HepG2 (cell line): ENCODE measurements at regions not wholly inside any gene's neighbourhood (a gene's known extent, or its start where the extent isn't known, plus 50 kb on each side); places are given as distances from the start of the nearest gene placed in this dataset.

Source experiments
- ATAC-seq: fragments of 200-7000 bp; cut with Tn5 transposase; 3 replicates; pipeline ENCODE4 v1.9.1; 2020; ENCODE audit warnings: mild to moderate bottlenecking, moderate library complexity
- BruUV-seq: library from RNA; stranded (reverse); fragments of 400-500 nt; replicated peaks from 2 replicates; lab custom pipeline; 2021; lab: Mats Ljungman, UMichigan
- CTCF ChIA-PET: fragments of 300-600 bp; formaldehyde crosslinking; extraction: SDS; loops from one replicate; lab custom pipeline; 2021; ENCODE audit warnings: low total read pairs, inconsistent platforms, low intra/inter-chr PET ratio; lab: Yijun Ruan, JAX
- POLR2A ChIA-PET: fragments of 350-600 bp; sonication (Branson Sonifier 250); formaldehyde crosslinking; loops from one replicate; lab custom pipeline; 2020; ENCODE audit warnings: antibody characterized with exemption, inconsistent platforms; lab: Yijun Ruan, JAX
- DNase-seq: peaks from one replicate; pipeline ENCODE4 v3.0.0-alpha.2; 2015; ENCODE audit warnings: low spot score
- FAIRE-seq: peaks from 3 replicates; lab custom pipeline; 2011; peaks lifted over from hg19 to GRCh38; lab: Jason Lieb, UNC
- H2AFZ ChIP-seq: one replicate; pipeline ENCODE4 v1.6.1; 2011; ENCODE audit warnings: low read length, inconsistent platforms
- H3K27ac ChIP-seq: fragments of 300-600 bp; 3 replicates; pipeline ENCODE4 v1.8.0; 2011; ENCODE audit warnings: mixed run types, mild to moderate bottlenecking, mixed read lengths, low read length, inconsistent platforms; ENCODE audit not compliant: insufficient read depth; ENCODE audit errors: extremely low read length
- H3K27me3 ChIP-seq, 2 experiments: fragments of 200-600 bp in 1 of 2; 2 replicates in 1 of 2; 3 replicates in 1 of 2; pipeline versions ENCODE4 v1.6.0 to v1.8.0; 2011; ENCODE audit warnings: low read length in 2 of 2, mild to moderate bottlenecking in 2 of 2, moderate library complexity in 2 of 2, inconsistent platforms in 1 of 2; ENCODE audit not compliant: insufficient read depth in 2 of 2, control insufficient read depth in 1 of 2
- H3K36me3 ChIP-seq, 2 experiments: fragments of 200-600 bp in 1 of 2; replicated peaks in 1 of 2; 2 replicates in 1 of 2; 3 replicates in 1 of 2; pipeline versions ENCODE4 v1.5.1 to v1.8.0; 2011; ENCODE audit warnings: low read length in 2 of 2, inconsistent platforms in 1 of 2; ENCODE audit not compliant: insufficient read depth in 2 of 2, control insufficient read depth in 1 of 2
- H3K4me1 ChIP-seq: 2 replicates; pipeline ENCODE4 v1.5.1; 2012; ENCODE audit warnings: low read length, inconsistent platforms; ENCODE audit not compliant: insufficient read depth
- H3K4me2 ChIP-seq: 2 replicates; pipeline ENCODE4 v1.6.0; 2011; ENCODE audit warnings: low read depth, low read length, inconsistent platforms
- H3K4me3 ChIP-seq, 3 experiments: fragments of 200-600 bp in 1 of 3; sonication (generic), shearing (Covaris generic) in 1 of 3; replicated peaks in 1 of 3; 2 replicates each; pipeline ENCODE4 v1.5.1; 2011 to 2016; ENCODE audit warnings: low read length in 3 of 3, inconsistent platforms in 2 of 3, low read depth in 2 of 3, mild to moderate bottlenecking in 2 of 3, control low read depth in 1 of 3, mixed read lengths in 1 of 3; ENCODE audit not compliant: insufficient read depth in 1 of 3
- H3K79me2 ChIP-seq: one replicate; pipeline ENCODE4 v1.6.1; 2011; ENCODE audit warnings: low read length, inconsistent platforms; ENCODE audit not compliant: insufficient read depth
- H3K9ac ChIP-seq: 2 replicates; pipeline ENCODE4 v1.6.0; 2011; ENCODE audit warnings: mild to moderate bottlenecking, low read depth, low read length, inconsistent platforms; ENCODE audit not compliant: insufficient read depth
- H3K9me3 ChIP-seq: 2 replicates; pipeline ENCODE4 v1.5.1; 2012; ENCODE audit warnings: mild to moderate bottlenecking, low read length
- H4K20me1 ChIP-seq: 2 replicates; pipeline ENCODE4 v1.6.0; 2011; ENCODE audit warnings: inconsistent platforms, mild to moderate bottlenecking, low read length, moderate library complexity; ENCODE audit not compliant: insufficient read depth
- ATAD3A ChIP-seq: sonication (generic); formaldehyde crosslinking; IDR thresholded peaks from 2 replicates; pipeline ENCODE4 v1.4.0; 2020; ENCODE audit warnings: missing genetic modification reagents
- ATRX ChIP-seq: sonication (generic); formaldehyde crosslinking; IDR thresholded peaks from 2 replicates; pipeline ENCODE4 v1.4.0; 2020; ENCODE audit warnings: missing genetic modification reagents, borderline replicate concordance
- CHD2 ChIP-seq: IDR thresholded peaks from 2 replicates; pipeline ENCODE4 v1.6.1; 2011; ENCODE audit warnings: low read depth, low read length, improper control_type of control experiment
- IKZF1 ChIP-seq: fragments of 450-650 bp; IDR thresholded peaks from 2 replicates; pipeline ENCODE4 v1.7.1; 2016
- KDM1A ChIP-seq: IDR thresholded peaks from 2 replicates; pipeline ENCODE4 v1.6.1; 2016; ENCODE audit warnings: missing compliant biosample characterization
- NR2C2 ChIP-seq: sonication (generic); formaldehyde crosslinking; IDR thresholded peaks from 2 replicates; pipeline ENCODE4 v1.4.0; 2020; ENCODE audit warnings: missing genetic modification reagents, mild to moderate bottlenecking, moderate library complexity, borderline replicate concordance
- RFXANK ChIP-seq: IDR thresholded peaks from 2 replicates; pipeline ENCODE4 v1.6.1; 2016
- THYN1 ChIP-seq: sonication (generic); formaldehyde crosslinking; IDR thresholded peaks from 2 replicates; pipeline ENCODE4 v1.8.1; 2023; ENCODE audit warnings: low read depth, mild to moderate bottlenecking, moderate library complexity, missing genetic modification reagents, borderline replicate concordance
- ZNF224 ChIP-seq: sonication (generic); formaldehyde crosslinking; IDR thresholded peaks from 2 replicates; pipeline ENCODE4 v1.5.0; 2020; ENCODE audit warnings: mild to moderate bottlenecking, missing genetic modification reagents
- ZNF282 ChIP-seq: fragments of 450-650 bp; IDR thresholded peaks from 2 replicates; pipeline ENCODE4 v1.6.1; 2018; ENCODE audit not compliant: partially characterized antibody
- ZNF607 ChIP-seq: sonication (generic); formaldehyde crosslinking; IDR thresholded peaks from 2 replicates; pipeline ENCODE4 v1.5.1; 2020; ENCODE audit warnings: missing genetic modification reagents, mild to moderate bottlenecking, borderline replicate concordance
- ZNF691 ChIP-seq: sonication (generic); formaldehyde crosslinking; IDR thresholded peaks from 2 replicates; pipeline ENCODE4 v1.4.0; 2020; ENCODE audit warnings: missing genetic modification reagents, low read depth, mild to moderate bottlenecking, borderline replicate concordance
- ZNF790 ChIP-seq: sonication (generic); formaldehyde crosslinking; IDR thresholded peaks from 2 replicates; pipeline ENCODE4 v1.8.0; 2022; ENCODE audit warnings: missing genetic modification reagents, mild to moderate bottlenecking, borderline replicate concordance
- ZNF891 ChIP-seq: sonication (generic); formaldehyde crosslinking; IDR thresholded peaks from 2 replicates; pipeline ENCODE4 v1.5.0; 2020; ENCODE audit warnings: mild to moderate bottlenecking, missing genetic modification reagents
- WGBS: methylation state at CpG from one replicate; pipeline ENCODE4 v1.1.6; 2017; ENCODE audit warnings: low lambda C conversion rate; 5-methylcytosine and 5-hydroxymethylcytosine counted together
- in situ Hi-C: cut with HindIII; loops from 2 replicates; pipeline ENCODE4 v1.10.0; 2017; ENCODE audit warnings: low pct_unique_long_range_greater_than_20kb; ENCODE audit not compliant: extremely low pct_ligation_motif_present
- intact Hi-C: fragments of 100-400 bp; cut with micrococcal nuclease; formaldehyde crosslinking; loops from one replicate; pipeline ENCODE4 v1.10.0; 2022; ENCODE audit not compliant: unreplicated experiment
- TF ChIP-seq, protein P1 (sequence below): sonication (generic); formaldehyde crosslinking; IDR thresholded peaks from 2 replicates; pipeline ENCODE4 v1.8.1; 2022; ENCODE audit warnings: mild to moderate bottlenecking, missing genetic modification reagents

GRCh38 chr5:179427032-179427675 is 81.9 kb upstream of the ADAMTS2 start:
- no peak for TF ChIP-seq ATAD3A
- TF ChIP-seq CHD2, result no peak
- Histone ChIP-seq H3K79me2 (no peaks in the 10 kb centered on the region), H3K4me2 (no peak overlapping the region), H3K9me3 (no peaks in the 10 kb centered on the region), H2AFZ (no peak overlapping the region), H3K9ac (no peak overlapping the region), H3K36me3 (no peaks in the 10 kb centered on the region), H3K4me1 (no peaks in the 10 kb centered on the region), H3K27me3 (peaks cover 10 to 51% of the 10 kb centered on the region in 2 experiments; a peak in 4 of 5 replicates), H4K20me1 (no peaks in the 10 kb centered on the region), H3K4me3 (no peak overlapping the region), H3K27ac (no peak overlapping the region)
- no TSS peak for BruUV-seq
- no peak for ATAC-seq
- 31% methylated on average over 20 of the region's 28 CpGs for WGBS
- POLR2A ChIA-PET, result no interaction called here
- intact Hi-C loops (no loop called here), in situ Hi-C loops (no loop called here)
- CTCF ChIA-PET, result no interaction called here
- no peak for DNase-seq
- FAIRE-seq, result no peak

DNA sequence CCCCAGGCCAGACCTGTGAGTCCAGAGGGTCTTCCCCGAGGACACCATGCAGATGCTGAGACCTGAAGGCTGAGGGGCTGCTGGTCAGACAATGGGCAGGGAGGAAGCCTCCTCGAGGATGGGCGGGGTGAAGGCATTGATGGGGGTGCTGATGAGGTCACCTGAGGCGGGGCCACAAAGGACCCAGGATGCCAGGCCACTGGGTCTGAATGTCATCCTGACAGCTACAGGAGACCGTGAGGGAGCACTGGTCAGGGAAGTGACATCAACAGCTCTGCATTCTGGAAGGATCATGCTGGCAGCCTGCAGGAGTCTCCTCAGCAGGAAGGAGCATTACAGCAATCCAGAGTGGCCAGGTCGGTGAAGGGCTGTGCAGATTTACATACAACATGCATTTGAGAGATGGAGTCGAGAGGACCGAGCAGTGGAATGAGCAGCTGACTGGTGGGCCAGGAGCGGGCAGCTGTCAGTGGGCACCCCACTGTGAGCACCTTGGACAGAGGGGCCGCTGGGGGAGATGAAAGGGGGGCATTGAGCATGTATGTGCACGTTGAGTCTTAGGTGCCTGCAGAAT is 77.7 kb upstream of the ADAMTS2 start:
- no peak overlapping the region for H3K27ac ChIP-seq
- BruUV-seq, result no TSS peak
- H3K4me3 ChIP-seq, result no peak overlapping the region
- H3K4me1 ChIP-seq, result no peaks in the 10 kb centered on the region
- no peaks in the 10 kb centered on the region for H3K9me3 ChIP-seq
- H3K79me2 ChIP-seq, result no peaks in the 10 kb centered on the region
- DNase-seq, result no peak
- H4K20me1 ChIP-seq, result no peaks in the 10 kb centered on the region
- in situ Hi-C loops, result no loop called here
- no peak overlapping the region for H3K9ac ChIP-seq
- ChIA-PET CTCF (no interaction called here), POLR2A (no interaction called here)
- no peak overlapping the region for H3K4me2 ChIP-seq
- no peak for FAIRE-seq
- H2AFZ ChIP-seq, result no peak overlapping the region
- WGBS, result 28% methylated on average over 7 of the region's 11 CpGs
- H3K36me3 ChIP-seq, result no peaks in the 10 kb centered on the region
- intact Hi-C loops, result no loop called here
- H3K27me3 ChIP-seq, result peaks cover 8 to 50% of the 10 kb centered on the region in 2 experiments
- no peak for ATAC-seq
- TF ChIP-seq ZNF282 (no peak), ZNF607 (CRISPR knock-in tag) (no peak), KDM1A (CRISPR knock-in tag) (no peak), ZNF891 (CRISPR knock-in tag) (no peak), ATRX (CRISPR knock-in tag) (no peak), ZNF790 (CRISPR knock-in tag) (no peak), NR2C2 (no peak), ZNF691 (CRISPR knock-in tag) (no peak), THYN1 (CRISPR knock-in tag) (no peak), IKZF1 (no peak), RFXANK (CRISPR knock-in tag) (no peak), ZNF224 (CRISPR knock-in tag) (no peak)
- TF ChIP-seq, protein P1, sequence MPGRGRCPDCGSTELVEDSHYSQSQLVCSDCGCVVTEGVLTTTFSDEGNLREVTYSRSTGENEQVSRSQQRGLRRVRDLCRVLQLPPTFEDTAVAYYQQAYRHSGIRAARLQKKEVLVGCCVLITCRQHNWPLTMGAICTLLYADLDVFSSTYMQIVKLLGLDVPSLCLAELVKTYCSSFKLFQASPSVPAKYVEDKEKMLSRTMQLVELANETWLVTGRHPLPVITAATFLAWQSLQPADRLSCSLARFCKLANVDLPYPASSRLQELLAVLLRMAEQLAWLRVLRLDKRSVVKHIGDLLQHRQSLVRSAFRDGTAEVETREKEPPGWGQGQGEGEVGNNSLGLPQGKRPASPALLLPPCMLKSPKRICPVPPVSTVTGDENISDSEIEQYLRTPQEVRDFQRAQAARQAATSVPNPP (CRISPR knock-in tag), result no peak
